ENCODE measurements at regions not wholly inside any gene's neighbourhood (a gene's known extent, or its start where the extent isn't known, plus 50 kb on each side); places are given as distances from the start of the nearest gene placed in this dataset.

DNA sequence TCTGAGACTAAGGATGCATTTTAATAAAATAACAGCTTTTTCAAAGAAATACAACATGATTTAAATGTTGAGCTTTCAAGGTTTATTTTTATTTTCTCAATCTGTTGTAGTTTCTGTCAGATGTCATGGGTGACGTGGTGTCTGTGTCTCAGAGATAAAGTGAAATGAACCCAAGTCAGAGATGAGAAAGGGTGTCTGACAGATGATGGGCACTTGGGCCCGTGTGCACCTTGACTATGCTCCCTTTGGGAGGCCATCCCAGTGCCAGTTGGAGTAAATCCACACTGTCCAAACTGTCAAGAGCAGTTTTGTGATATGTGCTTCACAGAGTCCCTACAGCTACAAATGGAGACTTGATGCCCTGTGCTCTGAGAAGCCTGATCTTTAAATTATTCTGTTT lies 536.9 kb upstream of the FAM174A start:
- no peak for TF ChIP-seq POLR2AphosphoS5 (IDR thresholded peaks at IDR 0.05)
- TF ChIP-seq, protein P1, sequence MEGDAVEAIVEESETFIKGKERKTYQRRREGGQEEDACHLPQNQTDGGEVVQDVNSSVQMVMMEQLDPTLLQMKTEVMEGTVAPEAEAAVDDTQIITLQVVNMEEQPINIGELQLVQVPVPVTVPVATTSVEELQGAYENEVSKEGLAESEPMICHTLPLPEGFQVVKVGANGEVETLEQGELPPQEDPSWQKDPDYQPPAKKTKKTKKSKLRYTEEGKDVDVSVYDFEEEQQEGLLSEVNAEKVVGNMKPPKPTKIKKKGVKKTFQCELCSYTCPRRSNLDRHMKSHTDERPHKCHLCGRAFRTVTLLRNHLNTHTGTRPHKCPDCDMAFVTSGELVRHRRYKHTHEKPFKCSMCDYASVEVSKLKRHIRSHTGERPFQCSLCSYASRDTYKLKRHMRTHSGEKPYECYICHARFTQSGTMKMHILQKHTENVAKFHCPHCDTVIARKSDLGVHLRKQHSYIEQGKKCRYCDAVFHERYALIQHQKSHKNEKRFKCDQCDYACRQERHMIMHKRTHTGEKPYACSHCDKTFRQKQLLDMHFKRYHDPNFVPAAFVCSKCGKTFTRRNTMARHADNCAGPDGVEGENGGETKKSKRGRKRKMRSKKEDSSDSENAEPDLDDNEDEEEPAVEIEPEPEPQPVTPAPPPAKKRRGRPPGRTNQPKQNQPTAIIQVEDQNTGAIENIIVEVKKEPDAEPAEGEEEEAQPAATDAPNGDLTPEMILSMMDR (IDR thresholded peaks at IDR 0.05), result no peak
